K562 (cell line): ENCODE measurements at regions not wholly inside any gene's neighbourhood (a gene's known extent, or its start where the extent isn't known, plus 50 kb on each side); places are given as distances from the start of the nearest gene placed in this dataset.

Experiments
- ATAC-seq: fragments of 200-7000 bp; cut with Tn5 transposase; 3 replicates; pipeline ENCODE4 v1.9.1; 2020; ENCODE audit warnings: moderate library complexity
- BruUV-seq: library from RNA; stranded (reverse); fragments of 400-500 nt; replicated peaks from 2 replicates; lab custom pipeline; 2021; lab: Mats Ljungman, UMichigan
- CTCF ChIA-PET: fragments of 300-600 bp; formaldehyde crosslinking; extraction: SDS; loops from one replicate; lab custom pipeline; 2021; ENCODE audit warnings: low intra/inter-chr PET ratio; lab: Yijun Ruan, JAX
- POLR2A ChIA-PET: fragments of 300-600, 350-650 bp; sonication (Branson Sonifier 250); formaldehyde crosslinking; extraction: SDS; loops from one replicate; lab custom pipeline; 2021; ENCODE audit warnings: antibody characterized with exemption, inconsistent platforms; lab: Yijun Ruan, JAX
- DNase-seq, 4 experiments: peaks; one replicate each; pipeline versions ENCODE4 v3.0.0 to v3.0.0-alpha.2; 2011 to 2018; ENCODE audit warnings: low spot score in 3 of 4, mixed read lengths in 3 of 4; ENCODE audit errors: extremely low read depth in 1 of 4
- FAIRE-seq: peaks from 2 replicates; lab custom pipeline; 2011; peaks lifted over from hg19 to GRCh38; lab: Jason Lieb, UNC
- H2AFZ ChIP-seq: 2 replicates; pipeline ENCODE4 v1.6.0; 2011; ENCODE audit warnings: low read depth, low read length, control low read depth, inconsistent platforms
- H3K27ac ChIP-seq: fragments of 200-600 bp; 3 replicates; pipeline ENCODE4 v1.8.0; 2011; ENCODE audit warnings: low read depth, mild to moderate bottlenecking, control low read depth, inconsistent platforms, low read length, moderate library complexity, mixed read lengths; ENCODE audit errors: extremely low read depth
- H3K27me3 ChIP-seq, 2 experiments: fragments of 300-600 bp in 1 of 2; 2 replicates in 1 of 2; 3 replicates in 1 of 2; pipeline versions ENCODE4 v1.6.0 to v1.8.0; 2011; ENCODE audit warnings: inconsistent platforms in 2 of 2, low read length in 2 of 2, mild to moderate bottlenecking in 1 of 2, mixed read lengths in 1 of 2, moderate library complexity in 1 of 2; ENCODE audit not compliant: control insufficient read depth in 2 of 2, insufficient read depth in 2 of 2
- H3K36me3 ChIP-seq: fragments of 300-600 bp; 3 replicates; pipeline ENCODE4 v1.8.0; 2011; ENCODE audit warnings: mild to moderate bottlenecking, low read length, inconsistent platforms; ENCODE audit not compliant: control insufficient read depth, insufficient read depth
- H3K4me1 ChIP-seq, 2 experiments: fragments of 200-600 bp in 1 of 2; replicated peaks in 1 of 2; 2 replicates in 1 of 2; 3 replicates in 1 of 2; pipeline versions ENCODE4 v1.5.1 to v1.8.0; 2011; ENCODE audit warnings: inconsistent platforms in 2 of 2, low read length in 2 of 2, mild to moderate bottlenecking in 1 of 2, mixed read lengths in 1 of 2, moderate library complexity in 1 of 2; ENCODE audit not compliant: control insufficient read depth in 2 of 2, insufficient read depth in 2 of 2
- H3K4me2 ChIP-seq: 2 replicates; pipeline ENCODE4 v1.6.1; 2011; ENCODE audit warnings: low read length, control low read depth, inconsistent platforms, mixed read lengths; ENCODE audit not compliant: insufficient read depth
- H3K4me3 ChIP-seq: fragments of 200-600 bp; sonication (generic), shearing (Covaris generic); 2 replicates; pipeline ENCODE4 v1.5.1; 2016; ENCODE audit warnings: control low read depth, inconsistent platforms
- H3K79me2 ChIP-seq: fragments of 200-600 bp; 3 replicates; pipeline ENCODE4 v1.8.0; 2011; ENCODE audit warnings: low read length, inconsistent platforms; ENCODE audit not compliant: control insufficient read depth, insufficient read depth
- H3K9ac ChIP-seq, 2 experiments: 2 replicates each; pipeline versions ENCODE4 v1.6.0 to v1.6.1; 2011; ENCODE audit warnings: low read depth in 2 of 2, low read length in 2 of 2, control low read depth in 1 of 2, inconsistent platforms in 1 of 2, mild to moderate bottlenecking in 1 of 2, mixed read lengths in 1 of 2; ENCODE audit not compliant: insufficient read depth in 1 of 2
- H3K9me1 ChIP-seq: one replicate; pipeline ENCODE4 v1.6.0; 2011; ENCODE audit warnings: inconsistent platforms, mild to moderate bottlenecking, low read length, moderate library complexity; ENCODE audit not compliant: control insufficient read depth, insufficient read depth
- H3K9me3 ChIP-seq: replicated peaks from 2 replicates; pipeline ENCODE4 v1.5.1; 2011; ENCODE audit warnings: low read depth, low read length, inconsistent platforms; ENCODE audit not compliant: control insufficient read depth, insufficient read depth
- H4K20me1 ChIP-seq: replicated peaks from 2 replicates; pipeline ENCODE4 v1.6.1; 2011; ENCODE audit warnings: low read length, inconsistent platforms, mixed read lengths; ENCODE audit not compliant: control insufficient read depth, insufficient read depth
- ATF6 ChIP-seq: sonication (generic); formaldehyde crosslinking; IDR thresholded peaks from 2 replicates; pipeline ENCODE4 v1.4.0; 2020; ENCODE audit warnings: mild to moderate bottlenecking, missing genetic modification reagents
- ELF1 ChIP-seq: fragments of 200-800 bp; sonication (Bioruptor generic); IDR thresholded peaks from 2 replicates; pipeline ENCODE4 v1.6.1; 2016; ENCODE audit warnings: missing genetic modification characterization, missing compliant biosample characterization
- FOXK2 ChIP-seq, 2 experiments: fragments of 450-650 bp; IDR thresholded peaks in 1 of 2; conservative IDR thresholded peaks in 1 of 2; 2 replicates each; pipeline ENCODE4 v1.6.1; 2016; ENCODE audit warnings: low read depth in 2 of 2, mild to moderate bottlenecking in 1 of 2
- NFIX ChIP-seq: fragments of 250-450 bp; sonication (Bioruptor Pico); IDR thresholded peaks from 2 replicates; pipeline ENCODE4 v1.4.0; 2020; ENCODE audit warnings: low read depth, mild to moderate bottlenecking, moderate library complexity
- ZFX ChIP-seq: sonication (generic); formaldehyde crosslinking; IDR thresholded peaks from 2 replicates; pipeline ENCODE4 v1.8.0; 2022; ENCODE audit warnings: mild to moderate bottlenecking, missing genetic modification reagents, moderate library complexity
- ZNF280B ChIP-seq: fragments of 250-450 bp; sonication (Bioruptor Pico); IDR thresholded peaks from 2 replicates; pipeline ENCODE4 v1.5.1; 2021; ENCODE audit warnings: mild to moderate bottlenecking
- WGBS: fragments of 100-300 bp; shearing (Covaris generic); methylation state at CpG from one replicate; pipeline ENCODE4 v1.1.6; 2016; ENCODE audit warnings: low coverage, mixed read lengths; ENCODE audit not compliant: insufficient coverage; ENCODE audit errors: missing lambda C conversion rate; 5-methylcytosine and 5-hydroxymethylcytosine counted together
- in situ Hi-C: fragments of 300-500 bp; cut with MboI; formaldehyde crosslinking; loops from 4 replicates; pipeline ENCODE4 v1.15.0; 2018; ENCODE audit warnings: inconsistent platforms, mixed read lengths
- intact Hi-C: fragments of 100-400 bp; cut with micrococcal nuclease; formaldehyde crosslinking; loops from 2 replicates; pipeline ENCODE4 v1.14.2; 2022

- no TSS peak for BruUV-seq
- intact Hi-C loops = no loop called here
- POLR2A ChIA-PET = no interaction called here
- no peak for TF ChIP-seq FOXK2 (conservative IDR thresholded peaks at IDR 0.05 in 1 of 2, IDR thresholded peaks at IDR 0.05 in 1 of 2; ENCODE audit: low read depth in 2 of 2)
- TF ChIP-seq NFIX (CRISPR knock-in tag) = no peak
- TF ChIP-seq ATF6 (CRISPR knock-in tag) = no peak
- no peak for TF ChIP-seq ELF1 (tag)
- TF ChIP-seq ZFX (CRISPR knock-in tag) = no peak
- TF ChIP-seq ZNF280B (CRISPR knock-in tag) = no peak
- CTCF ChIA-PET = no interaction called here
- H3K27ac ChIP-seq = no peak overlapping the region
- in situ Hi-C loops = no loop called here
- no peak overlapping the region for H2AFZ ChIP-seq
- H3K4me1 ChIP-seq = no peaks in the 10 kb centered on the region
- no peak overlapping the region for H3K4me2 ChIP-seq
- no peaks in the 10 kb centered on the region for H4K20me1 ChIP-seq
- WGBS = 0% methylated on average over 5 of the region's 6 CpGs
- H3K9ac ChIP-seq = no peak overlapping the region
- no peak for FAIRE-seq
- no peak for ATAC-seq
- H3K4me3 ChIP-seq = no peak overlapping the region
- no peaks in the 10 kb centered on the region for H3K36me3 ChIP-seq
- no peak for DNase-seq
- H3K27me3 ChIP-seq = no peaks in the 10 kb centered on the region
- no peaks in the 10 kb centered on the region for H3K9me3 ChIP-seq
- no peaks in the 10 kb centered on the region for H3K79me2 ChIP-seq
- no peaks in the 10 kb centered on the region for H3K9me1 ChIP-seq
Observed at GRCh38 chr18:68397241-68398035, 317.5 kb downstream of the TMX3 start.
